ENCODE measurements at regions not wholly inside any gene's neighbourhood (a gene's known extent, or its start where the extent isn't known, plus 50 kb on each side); places are given as distances from the start of the nearest gene placed in this dataset.

GRCh38 chr18:78640246-78640995 lies 339.2 kb upstream of the SALL3 start:
- peaks cover 20% of the 10 kb centered on the region for H3K4me1 Mint-ChIP-seq
- no peak for DNase-seq
- no peak overlapping the region for H3K27ac Mint-ChIP-seq

GRCh38 chr18:78641689-78642231 lies 337.9 kb upstream of the SALL3 start:
- H3K27me3 Mint-ChIP-seq, result no peaks in the 10 kb centered on the region
- H3K9me3 Mint-ChIP-seq, result no peaks in the 10 kb centered on the region
- no peak overlapping the region for H3K27ac Mint-ChIP-seq
- peaks cover 20% of the 10 kb centered on the region for H3K4me1 Mint-ChIP-seq
- no peaks in the 10 kb centered on the region for H3K36me3 Mint-ChIP-seq
- DNase-seq, result no peak
- no peak overlapping the region for H3K4me3 Mint-ChIP-seq

More at GRCh38 chr18:78640246-78640995, 339.2 kb upstream of the SALL3 start:
- Mint-ChIP-seq H3K36me3 (peaks cover 1% of the 10 kb centered on the region), H3K27me3 (no peaks in the 10 kb centered on the region), H3K9me3 (no peaks in the 10 kb centered on the region), H3K4me3 (no peak overlapping the region)

- no peaks in the 10 kb centered on the region for H3K9me3 Mint-ChIP-seq
- H3K4me3 Mint-ChIP-seq, result peak overlapping the region; percentile 13
- peaks cover 20% of the 10 kb centered on the region for H3K4me1 Mint-ChIP-seq
- peak overlapping the region; percentile 37 for H3K27ac Mint-ChIP-seq
- H3K36me3 Mint-ChIP-seq, result no peaks in the 10 kb centered on the region
- DNase-seq, result no peak
- H3K27me3 Mint-ChIP-seq, result no peaks in the 10 kb centered on the region
These were observed 337.2 kb upstream of the SALL3 start for GRCh38 chr18:78642296-78642951.

- no peak for DNase-seq
- H3K36me3 Mint-ChIP-seq, result no peaks in the 10 kb centered on the region
- peak overlapping the region; percentile 25 for H3K4me3 Mint-ChIP-seq
- peaks cover 20% of the 10 kb centered on the region for H3K4me1 Mint-ChIP-seq
- H3K27me3 Mint-ChIP-seq, result no peaks in the 10 kb centered on the region
- H3K27ac Mint-ChIP-seq, result peak overlapping the region; percentile 37
- H3K9me3 Mint-ChIP-seq, result no peaks in the 10 kb centered on the region
These were observed 336.6 kb upstream of the SALL3 start for GRCh38 chr18:78643004-78643403.

- Mint-ChIP-seq H3K27ac (no peak overlapping the region), H3K4me1 (peaks cover 20% of the 10 kb centered on the region), H3K4me3 (no peak overlapping the region), H3K9me3 (no peaks in the 10 kb centered on the region), H3K27me3 (no peaks in the 10 kb centered on the region), H3K36me3 (no peaks in the 10 kb centered on the region)
- DNase-seq, result no peak
These were observed 335.6 kb upstream of the SALL3 start for GRCh38 chr18:78643981-78644380.

- Mint-ChIP-seq H3K27ac (no peak overlapping the region), H3K27me3 (no peaks in the 10 kb centered on the region), H3K4me3 (no peak overlapping the region), H3K4me1 (peaks cover 20% of the 10 kb centered on the region), H3K9me3 (no peaks in the 10 kb centered on the region), H3K36me3 (no peaks in the 10 kb centered on the region)
- no peak for DNase-seq
These were observed 334.4 kb upstream of the SALL3 start for GRCh38 chr18:78645216-78645615.

- H3K27ac Mint-ChIP-seq, result no peak overlapping the region
- DNase-seq, result no peak
- H3K27me3 Mint-ChIP-seq, result no peaks in the 10 kb centered on the region
- no peaks in the 10 kb centered on the region for H3K9me3 Mint-ChIP-seq
- H3K36me3 Mint-ChIP-seq, result no peaks in the 10 kb centered on the region
- no peak overlapping the region for H3K4me3 Mint-ChIP-seq
- peaks cover 14% of the 10 kb centered on the region for H3K4me1 Mint-ChIP-seq
These were observed 332.6 kb upstream of the SALL3 start for GRCh38 chr18:78647018-78647417.

GRCh38 chr18:78649421-78649820 lies 330.2 kb upstream of the SALL3 start:
- no peaks in the 10 kb centered on the region for H3K36me3 Mint-ChIP-seq
- no peaks in the 10 kb centered on the region for H3K4me1 Mint-ChIP-seq
- H3K27me3 Mint-ChIP-seq, result no peaks in the 10 kb centered on the region
- no peaks in the 10 kb centered on the region for H3K9me3 Mint-ChIP-seq
- no peak overlapping the region for H3K27ac Mint-ChIP-seq
- DNase-seq, result no peak
- H3K4me3 Mint-ChIP-seq, result no peak overlapping the region

- Mint-ChIP-seq H3K9me3 (no peaks in the 10 kb centered on the region), H3K4me3 (no peak overlapping the region), H3K27me3 (no peaks in the 10 kb centered on the region), H3K4me1 (no peaks in the 10 kb centered on the region), H3K36me3 (no peaks in the 10 kb centered on the region), H3K27ac (no peak overlapping the region)
- DNase-seq, result no peak
These were observed 328.7 kb upstream of the SALL3 start for GRCh38 chr18:78650926-78651325.

- Mint-ChIP-seq H3K27me3 (no peaks in the 10 kb centered on the region), H3K36me3 (no peaks in the 10 kb centered on the region), H3K4me1 (no peaks in the 10 kb centered on the region), H3K9me3 (no peaks in the 10 kb centered on the region), H3K4me3 (no peak overlapping the region), H3K27ac (peak overlapping the region; percentile 25)
- no peak for DNase-seq
These were observed 327.5 kb upstream of the SALL3 start for GRCh38 chr18:78652001-78652545.

- no peak for DNase-seq
- no peaks in the 10 kb centered on the region for H3K4me1 Mint-ChIP-seq
- no peak overlapping the region for H3K27ac Mint-ChIP-seq
- H3K27me3 Mint-ChIP-seq, result no peaks in the 10 kb centered on the region
- no peaks in the 10 kb centered on the region for H3K36me3 Mint-ChIP-seq
- no peak overlapping the region for H3K4me3 Mint-ChIP-seq
- no peaks in the 10 kb centered on the region for H3K9me3 Mint-ChIP-seq
These were observed 323.7 kb upstream of the SALL3 start for GRCh38 chr18:78655921-78656320.

GRCh38 chr18:78656346-78656925 lies 323.2 kb upstream of the SALL3 start:
- no peaks in the 10 kb centered on the region for H3K9me3 Mint-ChIP-seq
- no peaks in the 10 kb centered on the region for H3K36me3 Mint-ChIP-seq
- no peak overlapping the region for H3K4me3 Mint-ChIP-seq
- no peaks in the 10 kb centered on the region for H3K4me1 Mint-ChIP-seq
- H3K27ac Mint-ChIP-seq, result no peak overlapping the region
- H3K27me3 Mint-ChIP-seq, result no peaks in the 10 kb centered on the region
- no peak for DNase-seq

- no peaks in the 10 kb centered on the region for H3K4me1 Mint-ChIP-seq
- no peak for DNase-seq
- no peak overlapping the region for H3K27ac Mint-ChIP-seq
- no peak overlapping the region for H3K4me3 Mint-ChIP-seq
- H3K9me3 Mint-ChIP-seq, result no peaks in the 10 kb centered on the region
- H3K27me3 Mint-ChIP-seq, result no peaks in the 10 kb centered on the region
- no peaks in the 10 kb centered on the region for H3K36me3 Mint-ChIP-seq
These were observed 321.1 kb upstream of the SALL3 start for GRCh38 chr18:78658531-78658930.

GRCh38 chr18:78659057-78659456 lies 320.6 kb upstream of the SALL3 start:
- no peaks in the 10 kb centered on the region for H3K27me3 Mint-ChIP-seq
- H3K9me3 Mint-ChIP-seq, result no peaks in the 10 kb centered on the region
- no peak for DNase-seq
- H3K4me1 Mint-ChIP-seq, result no peaks in the 10 kb centered on the region
- no peak overlapping the region for H3K27ac Mint-ChIP-seq
- H3K36me3 Mint-ChIP-seq, result no peaks in the 10 kb centered on the region
- no peak overlapping the region for H3K4me3 Mint-ChIP-seq

GRCh38 chr18:78659748-78660147 lies 319.9 kb upstream of the SALL3 start:
- peak; percentile 27 for DNase-seq
- H3K36me3 Mint-ChIP-seq, result no peaks in the 10 kb centered on the region
- no peak overlapping the region for H3K4me3 Mint-ChIP-seq
- no peaks in the 10 kb centered on the region for H3K27me3 Mint-ChIP-seq
- no peak overlapping the region for H3K27ac Mint-ChIP-seq
- H3K4me1 Mint-ChIP-seq, result no peaks in the 10 kb centered on the region
- H3K9me3 Mint-ChIP-seq, result no peaks in the 10 kb centered on the region

All from activated naive CD8-positive, alpha-beta T cell treated with anti-CD3 and anti-CD28 coated beads for 36 hours (primary cell).